ENCODE measurements at regions not wholly inside any gene's neighbourhood (a gene's known extent, or its start where the extent isn't known, plus 50 kb on each side); places are given as distances from the start of the nearest gene placed in this dataset.

- DNase-seq (ENCODE audit: low read depth in 2 of 2): no peak
These were observed 628.2 kb downstream of the USP25 start for GRCh38 chr21:16357994-16358393.

DNA sequence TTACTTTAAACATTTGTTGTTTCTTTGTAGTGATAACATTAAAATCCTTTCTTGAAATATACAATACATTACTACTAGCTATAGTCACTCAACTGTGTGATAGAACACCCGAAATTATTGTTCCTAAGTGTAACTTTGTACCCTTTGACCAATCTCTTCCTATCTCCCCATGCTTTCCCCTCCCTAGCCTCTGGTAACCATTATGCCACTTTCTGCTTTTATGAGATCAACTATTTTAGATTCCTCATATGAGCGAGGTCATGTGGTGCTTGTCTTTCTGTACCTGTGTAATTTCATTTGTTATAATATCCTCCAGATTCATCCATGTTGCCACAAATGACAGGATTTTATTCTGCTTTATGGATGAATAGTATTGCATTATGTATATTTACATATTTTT is 629.0 kb downstream of the USP25 start:
- DNase-seq (ENCODE audit: low read depth in 2 of 2): no peak

GRCh38 chr21:16363100-16363499 is 633.3 kb downstream of the USP25 start:
- no peak for DNase-seq (ENCODE audit: low read depth in 2 of 2)

DNA sequence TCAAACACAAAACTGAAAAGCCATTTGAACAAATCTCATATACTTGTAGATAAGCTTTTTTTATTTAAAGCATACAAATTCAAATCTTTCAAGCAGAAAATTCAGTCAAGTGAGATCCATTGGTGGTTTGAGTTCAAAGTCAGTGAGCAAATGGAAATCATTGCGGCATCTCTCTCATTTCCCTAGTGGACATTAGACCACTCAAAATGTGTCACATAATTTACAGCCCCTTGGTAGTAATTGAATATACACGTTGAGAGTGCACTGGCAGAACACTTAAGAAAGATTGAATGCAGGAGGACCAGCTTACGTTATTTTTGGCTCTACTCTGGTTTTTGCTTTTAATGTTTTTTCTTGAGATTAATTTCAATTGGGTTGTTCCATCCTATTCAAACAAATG is 633.7 kb downstream of the USP25 start:
- no peak for DNase-seq (ENCODE audit: low read depth in 2 of 2)

DNA sequence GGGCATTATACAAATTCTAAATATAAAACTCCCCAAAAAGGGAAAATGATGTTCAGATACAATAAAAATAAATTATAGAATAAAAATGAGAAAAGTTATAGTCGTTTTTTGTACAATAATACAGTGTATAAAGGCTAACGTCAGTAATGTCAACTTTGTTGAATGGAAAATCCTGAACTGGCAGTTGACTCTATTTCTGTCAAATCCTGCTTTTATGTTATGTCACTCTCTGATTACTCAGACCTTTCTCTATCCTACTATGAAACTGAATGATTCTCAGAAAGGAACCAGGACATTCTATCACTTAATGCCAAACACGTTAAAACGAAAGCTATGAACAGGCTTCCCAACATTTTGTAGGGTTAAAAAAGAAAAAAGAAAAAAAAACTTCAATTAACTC is 636.4 kb downstream of the USP25 start:
- DNase-seq (ENCODE audit: low read depth in 2 of 2): no peak

- DNase-seq (ENCODE audit: low read depth in 2 of 2): no peak
These were observed 637.3 kb downstream of the USP25 start for GRCh38 chr21:16367079-16367478.

GRCh38 chr21:16370186-16370585 is 640.4 kb downstream of the USP25 start:
- no peak for DNase-seq (ENCODE audit: low read depth in 2 of 2)

DNA sequence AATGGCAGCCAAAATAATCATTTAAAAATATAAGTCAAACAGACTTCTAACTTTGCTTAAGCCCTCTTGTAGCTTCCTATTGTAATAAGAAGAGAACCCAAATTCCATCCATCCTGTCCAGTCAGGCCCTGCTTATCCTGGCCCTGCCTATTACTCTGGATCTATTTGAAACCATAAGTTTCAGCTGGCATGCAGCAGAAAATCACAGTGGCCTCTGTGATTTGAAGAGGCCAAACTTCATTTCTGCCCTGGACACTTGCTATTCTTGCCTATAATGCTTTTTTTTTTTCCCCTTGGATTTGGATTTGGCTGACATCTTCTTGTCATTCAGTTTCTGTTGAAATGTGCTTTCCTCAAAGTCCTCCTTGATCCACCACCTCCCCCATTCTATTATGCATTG is 642.8 kb downstream of the USP25 start:
- DNase-seq (ENCODE audit: low read depth in 2 of 2): no peak

GRCh38 chr21:16376673-16377072 is 646.9 kb downstream of the USP25 start:
- DNase-seq (ENCODE audit: low read depth in 2 of 2): no peak

DNA sequence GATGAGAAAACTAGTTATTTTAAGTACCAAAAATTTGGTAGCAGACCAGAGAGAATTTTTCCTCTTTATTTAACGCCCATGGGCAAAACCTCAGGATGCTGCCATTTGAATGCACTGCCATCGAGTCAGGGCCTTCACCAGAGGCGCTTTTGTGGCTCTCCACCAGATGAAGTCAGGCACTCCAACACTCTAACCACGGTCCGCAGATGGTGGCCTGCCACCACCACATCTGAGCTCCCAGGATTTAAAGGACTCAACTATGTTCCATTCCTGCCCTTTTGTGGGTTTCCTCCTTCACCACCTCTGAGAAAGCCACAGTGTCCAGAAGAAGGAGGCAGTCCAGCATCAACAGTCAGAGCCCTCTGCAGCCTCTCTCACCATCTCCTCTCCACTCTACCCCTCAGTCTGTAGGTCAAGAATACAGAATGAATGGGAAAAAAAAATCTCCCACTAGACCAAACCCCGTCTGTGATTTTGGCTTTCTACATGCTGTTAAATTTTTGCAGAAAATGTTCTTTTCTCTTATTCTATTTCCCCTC is 647.4 kb downstream of the USP25 start:
- DNase-seq (ENCODE audit: low read depth in 2 of 2): no peak

DNA sequence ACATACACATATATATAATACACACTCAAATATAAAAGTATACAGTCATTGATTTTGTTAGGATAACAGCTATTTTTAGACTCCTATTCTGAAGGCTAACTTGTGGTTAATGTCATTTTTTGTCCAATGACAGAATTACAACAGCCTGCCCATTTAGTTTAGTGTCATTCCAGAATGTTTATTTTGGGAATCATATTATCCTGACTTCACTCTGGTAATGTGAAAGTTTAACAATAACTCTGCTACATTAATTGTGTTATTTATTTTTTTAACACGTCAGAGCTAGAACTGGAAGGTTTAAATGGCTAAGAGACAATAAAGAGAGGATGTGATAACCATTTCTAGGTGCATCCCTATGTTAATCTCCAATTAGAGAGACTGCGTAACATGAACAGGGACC is 648.1 kb downstream of the USP25 start:
- no peak for DNase-seq (ENCODE audit: low read depth in 2 of 2)

- DNase-seq (ENCODE audit: low read depth in 2 of 2): no peak
These were observed 648.7 kb downstream of the USP25 start for GRCh38 chr21:16378525-16378924.

- no peak for DNase-seq (ENCODE audit: low read depth in 2 of 2)
These were observed 658.5 kb downstream of the USP25 start for GRCh38 chr21:16388291-16388690.

DNA sequence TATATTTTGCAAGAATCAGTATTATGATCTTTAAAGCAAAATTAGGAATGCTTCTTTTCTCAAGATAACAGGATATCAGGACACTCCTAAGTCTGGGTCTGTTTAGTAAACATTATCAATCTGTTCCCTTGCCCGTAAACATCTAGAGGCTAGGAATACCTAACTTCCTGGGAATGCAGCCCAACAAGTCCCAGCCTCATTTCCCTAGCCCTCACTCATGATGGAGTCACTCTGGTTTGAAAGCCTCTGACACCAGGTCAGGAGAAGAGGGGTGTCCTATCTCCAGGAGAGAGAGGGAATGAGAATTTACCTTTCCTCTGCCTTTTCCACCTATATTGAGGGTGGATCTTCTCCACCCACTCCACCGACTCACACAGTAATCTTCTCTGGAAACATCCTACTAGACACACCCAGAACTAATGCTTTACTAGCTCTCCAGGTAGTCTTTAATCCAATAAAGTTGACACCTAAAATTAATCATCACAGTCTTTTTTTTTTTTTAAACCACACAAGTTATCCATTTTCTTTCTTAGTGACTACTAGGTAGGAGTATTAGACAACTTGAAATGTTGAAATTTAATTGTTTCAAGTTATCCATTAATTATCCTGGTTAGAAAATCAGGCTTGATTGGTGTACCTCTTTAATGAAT is 659.3 kb downstream of the USP25 start:
- no peak for DNase-seq (ENCODE audit: low read depth in 2 of 2)

DNA sequence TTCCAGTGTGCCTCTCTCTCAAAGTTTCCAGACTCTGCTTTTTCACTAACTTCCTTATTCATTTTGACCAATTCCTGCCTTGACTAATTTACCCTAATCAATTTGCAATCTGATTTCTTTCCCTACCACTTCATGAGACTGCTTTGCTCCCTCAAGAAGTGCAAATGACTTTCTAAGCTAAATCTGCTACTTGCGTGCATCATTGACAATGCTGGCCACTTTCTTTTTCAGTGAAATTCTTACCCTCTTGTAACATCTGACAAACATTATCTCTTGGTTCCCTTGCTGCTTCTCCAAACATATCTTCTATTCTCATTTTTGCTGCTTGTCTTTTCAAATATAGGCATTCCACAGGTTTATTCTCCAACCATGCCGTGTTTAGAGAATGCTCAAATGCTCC is 659.9 kb downstream of the USP25 start:
- DNase-seq (ENCODE audit: low read depth in 2 of 2): no peak

- DNase-seq (ENCODE audit: low read depth in 2 of 2): no peak
These were observed 665.5 kb downstream of the USP25 start for GRCh38 chr21:16395285-16395684.

GRCh38 chr21:16402752-16403151 is 673.0 kb downstream of the USP25 start:
- no peak for DNase-seq (ENCODE audit: low read depth in 2 of 2)

GRCh38 chr21:16404776-16405175 is 675.0 kb downstream of the USP25 start:
- DNase-seq (ENCODE audit: low read depth in 2 of 2): no peak

DNA sequence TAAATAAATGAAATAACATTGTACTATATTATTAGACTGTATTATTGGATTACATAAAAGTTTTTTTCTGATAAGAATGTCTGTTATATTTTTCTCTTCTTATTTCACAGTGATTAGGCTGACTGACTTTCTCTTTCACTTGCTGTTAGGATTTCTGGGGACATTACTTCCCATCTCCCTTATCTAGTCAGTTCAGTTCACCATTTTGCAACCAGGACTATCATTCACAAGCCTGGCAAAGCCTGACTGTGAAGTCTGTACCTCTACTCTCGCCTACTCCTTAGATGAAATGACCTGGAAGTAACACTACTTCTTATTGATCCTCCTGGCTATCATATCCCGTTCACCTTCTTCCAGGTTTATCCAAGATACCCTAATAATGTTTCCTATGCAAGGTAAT is 676.6 kb downstream of the USP25 start:
- DNase-seq (ENCODE audit: low read depth in 2 of 2): no peak

DNA sequence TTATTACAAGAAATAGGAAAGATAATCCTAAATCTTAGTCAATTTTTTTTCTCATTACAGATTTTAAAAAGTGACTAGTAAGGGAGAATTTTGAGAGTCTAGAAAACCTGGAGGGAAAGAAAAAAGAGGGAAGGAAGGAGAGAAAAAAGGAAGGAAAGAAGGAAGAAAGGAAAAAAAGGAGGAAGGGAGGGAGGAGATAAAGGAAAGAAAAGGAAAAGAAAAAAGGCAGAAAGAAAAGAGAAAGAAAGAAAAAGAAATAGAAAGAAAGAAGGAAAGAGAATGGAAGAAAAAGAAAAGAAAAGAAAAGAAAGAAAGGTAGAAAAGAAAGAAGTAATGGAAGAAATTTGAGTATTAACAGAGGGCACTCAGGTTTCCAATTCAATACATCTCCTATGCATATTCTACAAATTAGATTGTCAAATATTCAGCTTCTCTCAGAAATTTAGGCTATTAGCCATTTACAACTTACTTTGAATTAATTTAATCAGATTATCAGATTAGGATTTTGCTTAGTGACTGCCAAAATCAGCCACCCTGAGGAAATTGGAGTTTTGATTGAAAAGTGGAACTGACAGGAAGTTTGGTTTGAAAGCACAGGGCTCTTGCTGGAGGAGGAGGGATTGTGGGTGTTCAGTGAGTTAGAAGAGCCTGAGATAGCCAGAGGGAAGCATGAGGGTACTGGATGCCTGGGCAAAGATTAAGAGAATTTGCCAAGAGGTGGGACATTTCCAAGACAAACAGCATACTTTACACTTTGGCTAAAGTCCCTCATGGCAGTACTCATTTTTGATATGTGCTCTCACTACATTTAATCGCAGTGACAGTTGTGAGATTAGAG is 677.8 kb downstream of the USP25 start:
- DNase-seq (ENCODE audit: low read depth in 2 of 2): no peak

GRCh38 chr21:16408280-16408679 is 678.5 kb downstream of the USP25 start:
- no peak for DNase-seq (ENCODE audit: low read depth in 2 of 2)

GRCh38 chr21:16409352-16409751 is 679.6 kb downstream of the USP25 start:
- DNase-seq (ENCODE audit: low read depth in 2 of 2): no peak

- no peak for DNase-seq (ENCODE audit: low read depth in 2 of 2)
These were observed 688.4 kb downstream of the USP25 start for GRCh38 chr21:16418226-16418625.
